ENCODE measurements at regions not wholly inside any gene's neighbourhood (a gene's known extent, or its start where the extent isn't known, plus 50 kb on each side); places are given as distances from the start of the nearest gene placed in this dataset.

GRCh38 chr17:52647411-52647810, 488.9 kb upstream of the CA10 start:
- BruUV-seq (replicated peaks) = no TSS peak
- no peak for DNase-seq
- Histone ChIP-seq H3K4me3 (no peak overlapping the region), H3K9me3 (ENCODE audit: insufficient read depth, low read depth) (no peaks in the 10 kb centered on the region), H3K79me2 (ENCODE audit: low read depth) (no peaks in the 10 kb centered on the region), H3K36me3 (ENCODE audit: low read depth) (no peaks in the 10 kb centered on the region), H3K27me3 (ENCODE audit: insufficient read depth, low read depth) (no peaks in the 10 kb centered on the region), H3K9me2 (ENCODE audit: insufficient read depth) (no peaks in the 10 kb centered on the region), H3K4me1 (replicated peaks; ENCODE audit: insufficient read depth) (no peaks in the 10 kb centered on the region), H4K20me1 (ENCODE audit: insufficient read depth) (no peaks in the 10 kb centered on the region), H3K27ac (no peak overlapping the region), H2AFZ (no peak overlapping the region), H3K4me2 (no peak overlapping the region), H3F3A (ENCODE audit: insufficient read depth, low read depth) (no peaks in the 10 kb centered on the region)
- POLR2A ChIA-PET (ENCODE audit: unreplicated experiment) = no interaction called here
- intact Hi-C loops (cut with micrococcal nuclease; ENCODE audit: unreplicated experiment) = no loop called here
- TF ChIP-seq EZH2 (IDR thresholded peaks at IDR 0.05; ENCODE audit: low read depth) = no peak
- TF ChIP-seq CTCF (conservative IDR thresholded peaks at IDR 0.05) = no peak
- CTCF ChIA-PET = no interaction called here

- CTCF ChIA-PET = no interaction called here
- Histone ChIP-seq H2AFZ (no peak overlapping the region), H4K20me1 (ENCODE audit: insufficient read depth) (no peaks in the 10 kb centered on the region), H3F3A (ENCODE audit: insufficient read depth, low read depth) (no peaks in the 10 kb centered on the region), H3K4me3 (no peak overlapping the region), H3K36me3 (ENCODE audit: low read depth) (no peaks in the 10 kb centered on the region), H3K27ac (no peak overlapping the region), H3K79me2 (ENCODE audit: low read depth) (no peaks in the 10 kb centered on the region), H3K9me2 (ENCODE audit: insufficient read depth) (no peaks in the 10 kb centered on the region; the same call in 1 of the 2 replicates), H3K9me3 (ENCODE audit: insufficient read depth, low read depth) (no peaks in the 10 kb centered on the region), H3K27me3 (ENCODE audit: insufficient read depth, low read depth) (no peaks in the 10 kb centered on the region), H3K4me1 (replicated peaks; ENCODE audit: insufficient read depth) (no peaks in the 10 kb centered on the region), H3K4me2 (no peak overlapping the region)
- POLR2A ChIA-PET (ENCODE audit: unreplicated experiment) = no interaction called here
- intact Hi-C loops (cut with micrococcal nuclease; ENCODE audit: unreplicated experiment) = no loop called here
- TF ChIP-seq EZH2 (IDR thresholded peaks at IDR 0.05; ENCODE audit: low read depth) (no peak), CTCF (conservative IDR thresholded peaks at IDR 0.05) (no peak)
- DNase-seq = no peak
- BruUV-seq (replicated peaks) = no TSS peak
Observed at GRCh38 chr17:52636443-52636842, 477.9 kb upstream of the CA10 start.

- BruUV-seq (replicated peaks) = no TSS peak
- Histone ChIP-seq H3K79me2 (ENCODE audit: low read depth) (no peaks in the 10 kb centered on the region), H3K4me3 (no peak overlapping the region), H3K27ac (no peak overlapping the region), H3F3A (ENCODE audit: insufficient read depth, low read depth) (no peaks in the 10 kb centered on the region), H3K9me3 (ENCODE audit: insufficient read depth, low read depth) (no peaks in the 10 kb centered on the region), H2AFZ (no peak overlapping the region), H3K4me1 (replicated peaks; ENCODE audit: insufficient read depth) (no peaks in the 10 kb centered on the region), H3K9me2 (ENCODE audit: insufficient read depth) (no peaks in the 10 kb centered on the region), H3K36me3 (ENCODE audit: low read depth) (no peaks in the 10 kb centered on the region), H3K27me3 (ENCODE audit: insufficient read depth, low read depth) (no peaks in the 10 kb centered on the region), H3K4me2 (no peak overlapping the region), H4K20me1 (ENCODE audit: insufficient read depth) (no peaks in the 10 kb centered on the region)
- intact Hi-C loops (cut with micrococcal nuclease; ENCODE audit: unreplicated experiment) = no loop called here
- CTCF ChIA-PET = no interaction called here
- POLR2A ChIA-PET (ENCODE audit: unreplicated experiment) = no interaction called here
- TF ChIP-seq CTCF (conservative IDR thresholded peaks at IDR 0.05) = no peak
- DNase-seq = no peak
Observed at GRCh38 chr17:52606590-52606989, 448.1 kb upstream of the CA10 start.
